Bronchial epithelial cell (primary cell): ENCODE measurements at regions not wholly inside any gene's neighbourhood (a gene's known extent, or its start where the extent isn't known, plus 50 kb on each side); places are given as distances from the start of the nearest gene placed in this dataset.

Experiments
- DNase-seq: peaks from one replicate; pipeline ENCODE4 v3.0.0-alpha.2; 2010; ENCODE audit warnings: low read depth
- FAIRE-seq: peaks from 2 replicates; lab custom pipeline; 2011; peaks lifted over from hg19 to GRCh38; lab: Jason Lieb, UNC
- H3K27me3 ChIP-seq: 2 replicates; pipeline ENCODE4 v1.5.1; 2011; ENCODE audit warnings: low read length; ENCODE audit not compliant: control insufficient read depth, insufficient read depth
- H3K36me3 ChIP-seq: 2 replicates; pipeline ENCODE4 v1.5.1; 2011; ENCODE audit warnings: low read length; ENCODE audit not compliant: control insufficient read depth, insufficient read depth
- H3K4me3 ChIP-seq: 2 replicates; pipeline ENCODE4 v1.5.1; 2011; ENCODE audit warnings: mild to moderate bottlenecking, low read depth, low read length, control low read depth
- CTCF ChIP-seq: IDR thresholded peaks from 2 replicates; pipeline ENCODE4 v1.5.1; 2011; ENCODE audit warnings: mild to moderate bottlenecking, moderate library complexity, low read length, control low read depth, inconsistent platforms; ENCODE audit not compliant: insufficient read depth, severe bottlenecking

- DNase-seq (peak; percentile 33), FAIRE-seq (no peak)
- no peak for TF ChIP-seq CTCF
- Histone ChIP-seq H3K36me3 (no peaks in the 10 kb centered on the region), H3K4me3 (no peak overlapping the region), H3K27me3 (peaks cover 3% of the 10 kb centered on the region)
These were observed 513.7 kb upstream of the PLXNA2 start for GRCh38 chr1:208757846-208758245.

GRCh38 chr1:208759255-208759654 is 515.1 kb upstream of the PLXNA2 start:
- peaks cover 3% of the 10 kb centered on the region for H3K27me3 ChIP-seq
- TF ChIP-seq CTCF = no peak
- DNase-seq (no peak), FAIRE-seq (no peak)
- H3K4me3 ChIP-seq = no peak overlapping the region
- no peaks in the 10 kb centered on the region for H3K36me3 ChIP-seq

GRCh38 chr1:208763971-208764370 is 519.8 kb upstream of the PLXNA2 start:
- no peak for FAIRE-seq
- peaks cover 2% of the 10 kb centered on the region for H3K27me3 ChIP-seq
- DNase-seq = no peak
- H3K36me3 ChIP-seq = no peaks in the 10 kb centered on the region
- TF ChIP-seq CTCF = no peak
- H3K4me3 ChIP-seq = no peak overlapping the region

- H3K36me3 ChIP-seq = no peaks in the 10 kb centered on the region
- H3K27me3 ChIP-seq = no peaks in the 10 kb centered on the region
- FAIRE-seq (no peak), DNase-seq (no peak)
- no peak for TF ChIP-seq CTCF
- no peak overlapping the region for H3K4me3 ChIP-seq
These were observed 522.6 kb upstream of the PLXNA2 start for GRCh38 chr1:208766832-208767231.

- H3K4me3 ChIP-seq = no peak overlapping the region
- H3K27me3 ChIP-seq = no peaks in the 10 kb centered on the region
- DNase-seq (no peak), FAIRE-seq (peak; percentile 43)
- no peak for TF ChIP-seq CTCF
- H3K36me3 ChIP-seq = no peaks in the 10 kb centered on the region
These were observed 523.6 kb upstream of the PLXNA2 start for GRCh38 chr1:208767816-208768215.

GRCh38 chr1:208772891-208773290 is 528.7 kb upstream of the PLXNA2 start:
- Histone ChIP-seq H3K36me3 (no peaks in the 10 kb centered on the region), H3K27me3 (no peaks in the 10 kb centered on the region), H3K4me3 (no peak overlapping the region)
- DNase-seq (no peak), FAIRE-seq (no peak)
- TF ChIP-seq CTCF = no peak
